ENCODE measurements at regions not wholly inside any gene's neighbourhood (a gene's known extent, or its start where the extent isn't known, plus 50 kb on each side); places are given as distances from the start of the nearest gene placed in this dataset.
"Not testable (repeated sequence)": the region's sequence is repeated elsewhere in the genome, so short reads cannot be mapped to it uniquely, and the experiment has no call there.

GRCh38 chr14:85189253-85189652, 340.7 kb upstream of the FLRT2 start:
- H3K27ac ChIP-seq, result not testable (repeated sequence)

GRCh38 chr14:85190251-85190650, 339.7 kb upstream of the FLRT2 start:
- Histone ChIP-seq H3K4me3 (no peak overlapping the region), H3K27ac (no peak overlapping the region)

More at GRCh38 chr14:85189253-85189652, 340.7 kb upstream of the FLRT2 start:
- H3K4me3 ChIP-seq, result not testable (repeated sequence)

- Histone ChIP-seq H3K27ac (no peak overlapping the region), H3K4me3 (no peak overlapping the region)
These were observed 338.0 kb upstream of the FLRT2 start for GRCh38 chr14:85191986-85192385.

- Histone ChIP-seq H3K4me3 (no peak overlapping the region), H3K27ac (no peak overlapping the region)
These were observed 334.0 kb upstream of the FLRT2 start for GRCh38 chr14:85195872-85196477.

GRCh38 chr14:85198001-85198400, 331.9 kb upstream of the FLRT2 start:
- Histone ChIP-seq H3K27ac (no peak overlapping the region), H3K4me3 (no peak overlapping the region)

- no peak overlapping the region for H3K27ac ChIP-seq
- no peak overlapping the region for H3K4me3 ChIP-seq
These were observed 324.1 kb upstream of the FLRT2 start for GRCh38 chr14:85205875-85206274.

- no peak overlapping the region for H3K27ac ChIP-seq
These were observed 315.5 kb upstream of the FLRT2 start for GRCh38 chr14:85214471-85214870.

GRCh38 chr14:85217412-85217811, 312.5 kb upstream of the FLRT2 start:
- Histone ChIP-seq H3K27ac (no peak overlapping the region), H3K4me3 (no peak overlapping the region)

More at GRCh38 chr14:85214471-85214870, 315.5 kb upstream of the FLRT2 start:
- no peak overlapping the region for H3K4me3 ChIP-seq

- Histone ChIP-seq H3K4me3 (no peak overlapping the region), H3K27ac (no peak overlapping the region)
These were observed 311.0 kb upstream of the FLRT2 start for GRCh38 chr14:85218982-85219381.

- H3K27ac ChIP-seq, result no peak overlapping the region
- no peak overlapping the region for H3K4me3 ChIP-seq
These were observed 308.1 kb upstream of the FLRT2 start for GRCh38 chr14:85221832-85222231.

GRCh38 chr14:85222341-85222740, 307.6 kb upstream of the FLRT2 start:
- Histone ChIP-seq H3K4me3 (no peak overlapping the region), H3K27ac (no peak overlapping the region)

GRCh38 chr14:85223667-85224066, 306.3 kb upstream of the FLRT2 start:
- no peak overlapping the region for H3K4me3 ChIP-seq
- H3K27ac ChIP-seq, result no peak overlapping the region

GRCh38 chr14:85224241-85224640, 305.7 kb upstream of the FLRT2 start:
- Histone ChIP-seq H3K27ac (no peak overlapping the region), H3K4me3 (no peak overlapping the region)

GRCh38 chr14:85233756-85234155, 296.2 kb upstream of the FLRT2 start:
- no peak overlapping the region for H3K4me3 ChIP-seq
- H3K27ac ChIP-seq, result no peak overlapping the region

GRCh38 chr14:85234156-85235025, 295.6 kb upstream of the FLRT2 start:
- no peak overlapping the region for H3K27ac ChIP-seq
- no peak overlapping the region for H3K4me3 ChIP-seq

- H3K4me3 ChIP-seq, result no peak overlapping the region
- H3K27ac ChIP-seq, result no peak overlapping the region
These were observed 294.1 kb upstream of the FLRT2 start for GRCh38 chr14:85235868-85236267.

- H3K27ac ChIP-seq, result no peak overlapping the region
These were observed 293.6 kb upstream of the FLRT2 start for GRCh38 chr14:85236296-85236695.

GRCh38 chr14:85239791-85240190, 290.2 kb upstream of the FLRT2 start:
- no peak overlapping the region for H3K27ac ChIP-seq

More at GRCh38 chr14:85236296-85236695, 293.6 kb upstream of the FLRT2 start:
- no peak overlapping the region for H3K4me3 ChIP-seq

GRCh38 chr14:85241022-85241855, 288.7 kb upstream of the FLRT2 start:
- Histone ChIP-seq H3K4me3 (no peak overlapping the region), H3K27ac (no peak overlapping the region)

More at GRCh38 chr14:85239791-85240190, 290.2 kb upstream of the FLRT2 start:
- no peak overlapping the region for H3K4me3 ChIP-seq

GRCh38 chr14:85242666-85243065, 287.3 kb upstream of the FLRT2 start:
- H3K27ac ChIP-seq, result no peak overlapping the region
- no peak overlapping the region for H3K4me3 ChIP-seq
